Muscle of arm (tissue), 1 donor: ENCODE measurements at regions not wholly inside any gene's neighbourhood (a gene's known extent, or its start where the extent isn't known, plus 50 kb on each side); places are given as distances from the start of the nearest gene placed in this dataset.

Source experiments
- DNase-seq: peaks from one replicate; pipeline ENCODE4 v3.0.0-alpha.2; 2013

GRCh38 chr13:109884462-109884861 is 98.1 kb upstream of the IRS2 start:
- DNase-seq, result no peak

- DNase-seq, result no peak
Observed at GRCh38 chr13:109883181-109884180, 97.1 kb upstream of the IRS2 start.

GRCh38 chr13:109881961-109882558 is 95.7 kb upstream of the IRS2 start:
- no peak for DNase-seq

GRCh38 chr13:109881347-109881725 is 95.0 kb upstream of the IRS2 start:
- DNase-seq, result no peak

- DNase-seq, result no peak
Observed at GRCh38 chr13:109880371-109881346, 94.3 kb upstream of the IRS2 start.

GRCh38 chr13:109879338-109879737 is 93.0 kb upstream of the IRS2 start:
- DNase-seq, result no peak

GRCh38 chr13:109877809-109878208 is 91.4 kb upstream of the IRS2 start:
- DNase-seq, result no peak

- DNase-seq, result no peak
Observed at GRCh38 chr13:109875746-109876145, 89.4 kb upstream of the IRS2 start.

GRCh38 chr13:109874484-109875454 is 88.4 kb upstream of the IRS2 start:
- no peak for DNase-seq

GRCh38 chr13:109873351-109874123 is 87.2 kb upstream of the IRS2 start:
- DNase-seq, result no peak

- no peak for DNase-seq
Observed at GRCh38 chr13:109872864-109873263, 86.5 kb upstream of the IRS2 start.

- no peak for DNase-seq
Observed at GRCh38 chr13:109870696-109871370, 84.5 kb upstream of the IRS2 start.

GRCh38 chr13:109870274-109870673 is 83.9 kb upstream of the IRS2 start:
- no peak for DNase-seq

GRCh38 chr13:109869312-109870237 is 83.2 kb upstream of the IRS2 start:
- peak; percentile 42 for DNase-seq

GRCh38 chr13:109868578-109869311 is 82.4 kb upstream of the IRS2 start:
- no peak for DNase-seq

GRCh38 chr13:109867766-109868165 is 81.4 kb upstream of the IRS2 start:
- no peak for DNase-seq

GRCh38 chr13:109862627-109863026 is 76.2 kb upstream of the IRS2 start:
- DNase-seq, result no peak
